Keratinocyte (primary cell): ENCODE measurements at regions not wholly inside any gene's neighbourhood (a gene's known extent, or its start where the extent isn't known, plus 50 kb on each side); places are given as distances from the start of the nearest gene placed in this dataset.

ENCODE experiments used
- DNase-seq: peaks from one replicate; pipeline ENCODE4 v3.0.0-alpha.2; 2011; ENCODE audit warnings: low read depth, missing footprints, low spot score
- FAIRE-seq: peaks from 2 replicates; lab custom pipeline; 2011; peaks lifted over from hg19 to GRCh38; lab: Jason Lieb, UNC
- H2AFZ ChIP-seq: 2 replicates; pipeline ENCODE4 v1.6.0; 2012; ENCODE audit warnings: low read length, control low read depth, inconsistent platforms; ENCODE audit not compliant: control insufficient read depth
- H3K27ac ChIP-seq: 2 replicates; pipeline ENCODE4 v1.5.1; 2011; ENCODE audit warnings: low read length; ENCODE audit not compliant: control insufficient read depth, insufficient read depth
- H3K27me3 ChIP-seq: 3 replicates; pipeline ENCODE4 v1.6.0; 2011; ENCODE audit warnings: low read length; ENCODE audit not compliant: control insufficient read depth, insufficient read depth; ENCODE audit errors: extremely low read depth
- H3K36me3 ChIP-seq, 2 experiments: 2 replicates in 1 of 2; 3 replicates in 1 of 2; pipeline ENCODE4 v1.5.1; 2011; ENCODE audit warnings: low read length in 2 of 2, mild to moderate bottlenecking in 1 of 2; ENCODE audit not compliant: control insufficient read depth in 2 of 2, insufficient read depth in 2 of 2; ENCODE audit errors: extremely low read depth in 1 of 2
- H3K4me1 ChIP-seq: 3 replicates; pipeline ENCODE4 v1.5.1; 2011; ENCODE audit warnings: low read length; ENCODE audit not compliant: control insufficient read depth, insufficient read depth; ENCODE audit errors: extremely low read depth
- H3K4me2 ChIP-seq: 3 replicates; pipeline ENCODE4 v1.6.0; 2011; ENCODE audit warnings: low read depth, low read length; ENCODE audit not compliant: control insufficient read depth, insufficient read depth; ENCODE audit errors: extremely low read depth
- H3K4me3 ChIP-seq, 3 experiments: fragments of 200-600 bp in 1 of 3; sonication (generic) in 1 of 3; 2 replicates in 2 of 3; 3 replicates in 1 of 3; pipeline ENCODE4 v1.5.1; 2011 to 2016; ENCODE audit warnings: low read length in 3 of 3, mild to moderate bottlenecking in 3 of 3, control low read depth in 2 of 3, inconsistent platforms in 1 of 3, low read depth in 1 of 3, mixed read lengths in 1 of 3, mixed run types in 1 of 3, moderate library complexity in 1 of 3; ENCODE audit not compliant: control insufficient read depth in 2 of 3, insufficient read depth in 2 of 3; ENCODE audit errors: extremely low read depth in 1 of 3
- H3K79me2 ChIP-seq: 2 replicates; pipeline ENCODE4 v1.6.0; 2012; ENCODE audit warnings: low read length; ENCODE audit not compliant: control insufficient read depth, insufficient read depth
- H3K9ac ChIP-seq: 3 replicates; pipeline ENCODE4 v1.6.0; 2011; ENCODE audit warnings: low read length; ENCODE audit not compliant: control insufficient read depth, insufficient read depth; ENCODE audit errors: extremely low read depth
- H3K9me1 ChIP-seq: 3 replicates; pipeline ENCODE4 v1.6.0; 2011; ENCODE audit warnings: low read length; ENCODE audit not compliant: control insufficient read depth, insufficient read depth; ENCODE audit errors: extremely low read depth
- H3K9me3 ChIP-seq: 2 replicates; pipeline ENCODE4 v1.5.1; 2012; ENCODE audit warnings: low read depth, low read length; ENCODE audit not compliant: control insufficient read depth
- H4K20me1 ChIP-seq: 3 replicates; pipeline ENCODE4 v1.6.0; 2011; ENCODE audit warnings: low read length; ENCODE audit not compliant: control insufficient read depth, insufficient read depth; ENCODE audit errors: extremely low read depth
- EZH2 ChIP-seq: IDR thresholded peaks from one replicate; pipeline ENCODE4 v1.6.1; 2012; ENCODE audit warnings: inconsistent platforms, mild to moderate bottlenecking, low read length, moderate library complexity
- dilution Hi-C: fragments of 300-500 bp; cut with MboI; formaldehyde crosslinking; loops from one replicate; pipeline ENCODE4 v1.7.0; 2020; ENCODE audit warnings: low sequenced_read_pairs; ENCODE audit not compliant: extremely low pct_ligation_motif_present
- TF ChIP-seq, protein P1 (sequence below), 3 experiments: IDR thresholded peaks in 1 of 3; conservative IDR thresholded peaks in 1 of 3; optimal IDR thresholded peaks in 1 of 3; 2 replicates in 2 of 3; 3 replicates in 1 of 3; pipeline versions ENCODE3 to v1.5.1; 2011; ENCODE audit warnings: low read length in 3 of 3, mild to moderate bottlenecking in 3 of 3, moderate library complexity in 2 of 3, control low read depth in 1 of 3, inconsistent platforms in 1 of 3; ENCODE audit not compliant: insufficient read depth in 2 of 3; ENCODE audit errors: extremely low read depth in 1 of 3

- FAIRE-seq (no peak), DNase-seq (no peak)
- Histone ChIP-seq H3K9me1 (no peaks in the 10 kb centered on the region), H3K4me2 (no peak overlapping the region), H3K4me3 (no peak overlapping the region), H3K27ac (no peak overlapping the region), H3K36me3 (no peaks in the 10 kb centered on the region), H3K79me2 (no peaks in the 10 kb centered on the region), H3K9ac (no peak overlapping the region), H4K20me1 (no peaks in the 10 kb centered on the region), H3K27me3 (no peaks in the 10 kb centered on the region), H3K4me1 (no peaks in the 10 kb centered on the region), H3K9me3 (no peaks in the 10 kb centered on the region), H2AFZ (no peak overlapping the region)
- dilution Hi-C loops: no loop called here
- no peak for TF ChIP-seq EZH2
- TF ChIP-seq, protein P1, sequence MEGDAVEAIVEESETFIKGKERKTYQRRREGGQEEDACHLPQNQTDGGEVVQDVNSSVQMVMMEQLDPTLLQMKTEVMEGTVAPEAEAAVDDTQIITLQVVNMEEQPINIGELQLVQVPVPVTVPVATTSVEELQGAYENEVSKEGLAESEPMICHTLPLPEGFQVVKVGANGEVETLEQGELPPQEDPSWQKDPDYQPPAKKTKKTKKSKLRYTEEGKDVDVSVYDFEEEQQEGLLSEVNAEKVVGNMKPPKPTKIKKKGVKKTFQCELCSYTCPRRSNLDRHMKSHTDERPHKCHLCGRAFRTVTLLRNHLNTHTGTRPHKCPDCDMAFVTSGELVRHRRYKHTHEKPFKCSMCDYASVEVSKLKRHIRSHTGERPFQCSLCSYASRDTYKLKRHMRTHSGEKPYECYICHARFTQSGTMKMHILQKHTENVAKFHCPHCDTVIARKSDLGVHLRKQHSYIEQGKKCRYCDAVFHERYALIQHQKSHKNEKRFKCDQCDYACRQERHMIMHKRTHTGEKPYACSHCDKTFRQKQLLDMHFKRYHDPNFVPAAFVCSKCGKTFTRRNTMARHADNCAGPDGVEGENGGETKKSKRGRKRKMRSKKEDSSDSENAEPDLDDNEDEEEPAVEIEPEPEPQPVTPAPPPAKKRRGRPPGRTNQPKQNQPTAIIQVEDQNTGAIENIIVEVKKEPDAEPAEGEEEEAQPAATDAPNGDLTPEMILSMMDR (optimal IDR thresholded peaks at IDR 0.05 in 1 of 3, IDR thresholded peaks at IDR 0.05 in 1 of 3, conservative IDR thresholded peaks at IDR 0.05 in 1 of 3; ENCODE audit: extremely low read depth in 1 of 3, insufficient read depth in 2 of 3, low read length in 3 of 3): no peak
Observed at GRCh38 chr5:98603456-98603855, 170.0 kb upstream of the RGMB start.

DNA sequence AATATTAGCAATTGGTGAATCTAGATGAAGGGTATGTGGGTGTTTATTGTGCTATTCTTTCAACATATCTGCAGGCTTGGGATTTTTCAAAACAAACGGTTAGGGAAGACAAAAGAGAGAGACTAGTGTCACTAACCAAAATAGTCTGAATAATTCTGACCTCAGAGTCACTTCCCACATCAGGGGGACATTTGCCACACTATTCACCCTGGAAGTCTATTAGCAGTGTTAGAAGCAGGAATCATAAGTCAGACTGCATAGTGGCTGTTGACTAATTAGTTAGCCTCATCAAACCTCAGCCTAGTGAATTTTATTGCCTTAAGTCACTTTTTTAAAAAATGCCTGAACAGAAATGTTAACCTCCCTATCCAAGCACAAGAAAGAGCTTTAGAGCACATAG is 169.2 kb upstream of the RGMB start:
- dilution Hi-C loops: no loop called here

More for the DNA sequence above, 169.2 kb upstream of the RGMB start:
- Histone ChIP-seq H3K27me3 (no peaks in the 10 kb centered on the region), H4K20me1 (no peaks in the 10 kb centered on the region), H3K4me3 (no peak overlapping the region), H2AFZ (no peak overlapping the region), H3K27ac (no peak overlapping the region), H3K9me3 (no peaks in the 10 kb centered on the region), H3K9ac (no peak overlapping the region), H3K4me1 (no peaks in the 10 kb centered on the region), H3K4me2 (no peak overlapping the region), H3K79me2 (no peaks in the 10 kb centered on the region), H3K36me3 (no peaks in the 10 kb centered on the region), H3K9me1 (no peaks in the 10 kb centered on the region)
- FAIRE-seq (no peak), DNase-seq (no peak)
- TF ChIP-seq, protein P1 (optimal IDR thresholded peaks at IDR 0.05 in 1 of 3, IDR thresholded peaks at IDR 0.05 in 1 of 3, conservative IDR thresholded peaks at IDR 0.05 in 1 of 3; ENCODE audit: extremely low read depth in 1 of 3, insufficient read depth in 2 of 3, low read length in 3 of 3): no peak
